Pulmonary artery endothelial cell (primary cell): ENCODE measurements at regions not wholly inside any gene's neighbourhood (a gene's known extent, or its start where the extent isn't known, plus 50 kb on each side); places are given as distances from the start of the nearest gene placed in this dataset.
"Not testable (repeated sequence)": the region's sequence is repeated elsewhere in the genome, so short reads cannot be mapped to it uniquely, and the experiment has no call there.

ENCODE experiments used
- DNase-seq: peaks from one replicate; pipeline ENCODE4 v3.0.0-alpha.2; 2011; ENCODE audit warnings: low read depth, low spot score

GRCh38 chr5:145465474-145466263 is 369.5 kb downstream of the PRELID2 start:
- no peak for DNase-seq

DNA sequence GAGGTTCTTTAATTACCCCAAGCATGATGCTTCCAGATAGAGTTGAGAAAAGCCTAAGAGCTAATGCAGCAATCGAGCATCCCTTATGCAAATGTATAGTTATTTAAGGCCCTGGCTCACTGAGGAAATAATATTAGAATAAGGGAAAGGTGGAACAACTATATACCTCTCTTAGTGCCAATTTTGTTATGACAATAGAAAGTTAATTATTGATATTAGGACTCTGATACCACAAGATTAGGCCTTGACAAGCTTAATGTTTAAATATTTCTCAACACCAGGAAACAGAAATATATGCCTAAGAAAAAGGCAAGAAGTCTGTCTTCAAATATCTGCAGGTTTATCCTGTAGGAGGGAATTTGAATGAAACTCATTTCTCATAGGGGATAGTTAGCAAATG is 371.0 kb downstream of the PRELID2 start:
- DNase-seq, result no peak

DNA sequence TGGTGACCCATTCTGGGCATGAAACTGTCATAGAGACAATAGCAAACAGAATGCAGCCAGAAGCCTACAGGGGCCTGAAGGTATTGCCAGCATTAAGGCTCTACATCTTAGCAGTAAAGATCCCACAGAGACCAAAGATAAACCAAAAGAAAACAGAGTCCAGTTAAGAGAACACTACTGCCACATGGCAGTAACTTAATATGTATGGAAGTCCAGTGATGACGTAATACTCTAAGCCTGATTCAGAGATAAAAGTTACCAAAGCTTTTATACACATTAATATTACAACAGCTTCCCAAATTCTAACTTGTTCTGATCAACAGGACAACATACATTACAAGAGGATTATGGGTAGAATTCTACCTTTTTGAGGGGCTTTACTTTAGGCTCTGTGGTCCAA is 371.5 kb downstream of the PRELID2 start:
- DNase-seq, result no peak

DNA sequence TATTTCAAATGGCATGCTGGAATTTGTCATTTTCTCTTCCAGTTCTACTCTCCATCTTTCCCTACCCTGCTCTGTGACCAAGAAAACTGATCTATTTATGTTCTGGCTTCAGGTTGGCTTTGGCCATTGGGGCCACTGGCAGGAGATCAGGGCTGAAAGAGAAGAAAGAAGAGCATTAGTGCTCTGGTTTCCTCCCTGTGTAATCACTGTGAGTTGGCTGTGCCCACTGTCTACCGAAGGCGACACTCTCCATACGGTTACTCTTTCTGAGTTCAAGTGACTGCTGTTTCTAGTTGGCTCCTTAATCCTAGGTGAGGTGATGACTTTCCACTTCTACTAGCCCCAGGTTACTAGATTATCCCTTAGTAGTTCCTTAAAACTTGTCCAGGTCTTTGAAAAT is 372.6 kb downstream of the PRELID2 start:
- no peak for DNase-seq

GRCh38 chr5:145450286-145450885 is 384.8 kb downstream of the PRELID2 start:
- DNase-seq, result no peak

- DNase-seq, result no peak
Observed at GRCh38 chr5:145449794-145450193, 385.3 kb downstream of the PRELID2 start.

GRCh38 chr5:145446875-145447274 is 388.3 kb downstream of the PRELID2 start:
- DNase-seq, result not testable (repeated sequence)

DNA sequence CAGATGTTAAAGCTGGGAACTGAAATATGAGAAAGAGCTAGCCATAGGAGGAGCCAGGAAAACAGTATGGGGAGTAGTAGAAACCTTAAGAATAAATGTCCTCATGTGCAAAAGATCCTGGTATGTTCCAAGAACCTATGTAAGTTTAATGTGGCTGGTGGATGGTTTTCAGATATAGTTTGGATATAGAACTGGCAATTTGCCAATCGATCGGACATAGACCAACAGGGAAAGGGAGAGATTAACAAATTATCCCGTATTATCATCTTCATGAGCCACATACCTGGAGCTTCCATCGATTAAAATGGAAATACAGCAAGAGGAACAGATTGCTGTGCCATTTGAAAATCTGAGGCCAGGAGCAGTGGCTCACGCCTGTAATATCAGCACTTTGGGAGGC is 388.7 kb downstream of the PRELID2 start:
- no peak for DNase-seq

GRCh38 chr5:145445027-145445426 is 390.1 kb downstream of the PRELID2 start:
- DNase-seq, result no peak

DNA sequence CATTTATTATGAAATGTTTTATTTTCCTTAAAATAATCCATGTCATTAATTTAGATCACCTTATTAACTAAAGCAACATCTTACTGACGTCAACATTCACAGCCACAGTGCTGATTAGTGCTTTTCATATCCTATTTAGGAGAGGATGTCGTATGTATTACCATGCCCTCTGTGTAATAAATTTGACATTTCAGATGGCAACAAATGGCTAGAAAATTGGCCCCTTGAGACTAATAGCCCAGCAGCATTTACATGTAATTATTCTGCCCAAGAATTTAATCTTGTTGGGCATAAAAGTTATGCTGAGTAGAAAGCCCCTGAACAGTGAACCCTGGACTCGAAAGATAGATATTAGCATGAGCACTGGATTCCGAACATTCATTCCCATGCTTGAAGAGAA is 391.2 kb downstream of the PRELID2 start:
- no peak for DNase-seq

DNA sequence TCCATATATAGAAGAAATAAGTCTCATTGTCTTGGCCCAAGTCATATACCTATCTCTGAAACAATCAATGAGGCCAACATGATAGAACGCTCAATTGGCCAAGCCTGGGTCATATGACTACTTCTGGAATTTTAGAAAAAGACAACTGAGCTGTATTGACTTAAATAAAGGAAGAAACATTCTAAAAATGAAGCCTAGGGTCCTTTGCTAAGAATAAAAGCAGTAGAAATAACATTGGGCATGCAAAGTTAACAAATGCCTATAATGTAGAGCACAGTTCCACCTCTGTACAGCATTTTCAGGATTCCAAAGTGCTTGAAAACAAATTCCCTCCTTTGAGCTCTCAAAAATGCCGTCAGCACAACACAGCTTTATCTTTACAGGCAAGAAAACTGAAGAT is 391.8 kb downstream of the PRELID2 start:
- DNase-seq, result no peak

DNA sequence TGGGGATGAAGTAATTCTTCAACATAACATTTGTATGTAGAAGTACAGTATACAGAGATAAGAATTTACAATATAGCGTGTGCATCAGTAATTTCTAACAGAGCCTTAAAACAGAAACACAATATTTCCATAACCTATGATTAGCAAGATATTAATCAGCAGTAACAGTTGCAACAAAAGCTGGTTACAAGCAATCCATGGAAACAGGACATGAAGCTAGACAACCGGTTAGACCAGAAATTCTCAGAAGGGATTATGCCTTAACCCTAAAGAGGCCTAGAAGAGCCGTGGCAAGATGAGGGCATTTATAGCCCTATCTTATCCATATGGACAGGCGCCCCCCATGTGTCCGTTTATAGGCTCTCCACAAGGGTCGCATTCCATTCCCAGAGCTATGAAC is 392.5 kb downstream of the PRELID2 start:
- not testable (repeated sequence) for DNase-seq

GRCh38 chr5:145441228-145441627 is 393.9 kb downstream of the PRELID2 start:
- no peak for DNase-seq

DNA sequence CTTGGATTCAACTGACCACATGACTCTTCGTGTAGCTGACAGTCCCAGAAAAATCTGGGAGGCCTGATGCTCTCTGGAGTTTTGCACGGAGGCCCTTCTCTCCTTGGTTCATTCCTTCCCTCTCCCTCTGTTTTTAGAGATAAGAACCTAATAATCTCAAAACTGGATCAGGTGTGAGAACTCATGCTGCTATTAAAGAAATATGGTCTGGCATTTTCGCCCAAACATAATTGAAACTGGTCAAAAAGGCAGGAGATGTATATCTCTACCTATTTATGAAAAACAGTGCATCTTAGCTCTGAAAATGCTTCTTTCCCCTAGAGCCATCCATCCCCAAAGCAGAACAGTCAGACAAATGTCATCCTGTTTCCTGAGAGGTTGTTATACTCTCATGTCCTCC is 397.5 kb downstream of the PRELID2 start:
- no peak for DNase-seq

DNA sequence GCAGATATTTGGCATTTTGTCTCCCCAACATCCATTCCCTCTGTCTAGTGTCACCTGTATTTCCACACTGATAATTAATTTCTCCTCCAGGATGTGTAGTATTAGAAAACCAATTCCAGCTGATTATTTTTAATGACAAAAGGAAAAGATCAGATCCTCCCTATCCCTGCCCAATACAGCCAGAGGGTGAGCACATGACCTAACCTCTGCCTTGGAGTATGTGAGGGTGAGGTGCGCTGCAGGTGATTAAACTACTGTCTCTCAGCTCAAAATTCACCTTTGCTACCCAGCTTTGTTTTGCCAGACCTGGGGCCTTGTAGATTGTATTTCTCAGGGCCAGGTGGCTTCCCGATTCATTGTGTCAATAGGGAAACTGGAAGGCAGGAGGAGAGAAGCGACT is 402.1 kb downstream of the PRELID2 start:
- DNase-seq, result no peak

DNA sequence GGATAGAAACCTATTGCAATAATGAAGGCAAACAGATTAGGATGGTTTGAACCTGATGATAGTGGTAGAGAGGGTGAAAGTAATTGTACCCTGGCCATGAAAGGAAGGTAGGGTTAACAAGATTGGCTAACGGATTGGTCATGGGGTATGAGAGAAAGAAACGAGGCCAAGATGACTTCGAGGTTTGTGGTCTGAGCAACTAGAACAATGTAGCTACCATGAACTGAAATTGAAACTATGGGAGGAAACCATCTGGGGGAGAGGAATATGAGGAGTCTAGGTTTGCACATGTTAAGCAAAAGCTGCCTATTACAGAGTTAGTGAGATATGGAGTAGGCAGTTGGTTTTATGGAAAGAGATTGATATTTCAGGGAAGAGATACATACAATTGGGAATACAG is 406.0 kb downstream of the PRELID2 start:
- no peak for DNase-seq

- DNase-seq, result no peak
Observed at GRCh38 chr5:145408048-145408341, 427.1 kb downstream of the PRELID2 start.

GRCh38 chr5:145407300-145408047 is 427.7 kb downstream of the PRELID2 start:
- DNase-seq, result no peak

GRCh38 chr5:145403992-145404391 is 431.1 kb downstream of the PRELID2 start:
- no peak for DNase-seq

- DNase-seq, result no peak
Observed at GRCh38 chr5:145396888-145397287, 438.3 kb downstream of the PRELID2 start.

GRCh38 chr5:145395151-145395550 is 440.0 kb downstream of the PRELID2 start:
- DNase-seq, result not testable (repeated sequence)

GRCh38 chr5:145393426-145393825 is 441.7 kb downstream of the PRELID2 start:
- no peak for DNase-seq

GRCh38 chr5:145389047-145389446 is 446.1 kb downstream of the PRELID2 start:
- DNase-seq, result no peak
